ENCODE measurements at regions not wholly inside any gene's neighbourhood (a gene's known extent, or its start where the extent isn't known, plus 50 kb on each side); places are given as distances from the start of the nearest gene placed in this dataset.

DNA sequence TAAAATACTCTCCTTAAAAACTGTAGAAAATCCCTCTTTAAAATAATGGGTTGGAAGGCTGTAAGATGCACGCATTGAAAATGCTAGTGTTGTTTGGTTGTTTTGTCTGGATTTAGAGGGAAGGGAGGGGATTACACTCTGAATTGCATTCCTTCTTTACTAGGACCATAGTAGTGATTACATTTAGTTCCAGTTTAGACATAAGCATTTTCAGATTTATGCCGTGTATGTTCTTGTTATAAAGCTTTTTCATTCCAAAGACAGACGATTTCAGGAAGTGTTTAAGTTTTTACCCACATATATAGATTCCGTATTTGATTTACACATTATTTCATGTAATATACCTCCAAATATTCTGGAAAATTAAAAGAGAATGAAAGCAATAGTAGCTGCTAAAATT is 538.4 kb downstream of the PTPRC start:
- TF ChIP-seq EZH2phosphoT487 (conservative IDR thresholded peaks at IDR 0.05; ENCODE audit: low read length): no peak
- TF ChIP-seq, protein P1, sequence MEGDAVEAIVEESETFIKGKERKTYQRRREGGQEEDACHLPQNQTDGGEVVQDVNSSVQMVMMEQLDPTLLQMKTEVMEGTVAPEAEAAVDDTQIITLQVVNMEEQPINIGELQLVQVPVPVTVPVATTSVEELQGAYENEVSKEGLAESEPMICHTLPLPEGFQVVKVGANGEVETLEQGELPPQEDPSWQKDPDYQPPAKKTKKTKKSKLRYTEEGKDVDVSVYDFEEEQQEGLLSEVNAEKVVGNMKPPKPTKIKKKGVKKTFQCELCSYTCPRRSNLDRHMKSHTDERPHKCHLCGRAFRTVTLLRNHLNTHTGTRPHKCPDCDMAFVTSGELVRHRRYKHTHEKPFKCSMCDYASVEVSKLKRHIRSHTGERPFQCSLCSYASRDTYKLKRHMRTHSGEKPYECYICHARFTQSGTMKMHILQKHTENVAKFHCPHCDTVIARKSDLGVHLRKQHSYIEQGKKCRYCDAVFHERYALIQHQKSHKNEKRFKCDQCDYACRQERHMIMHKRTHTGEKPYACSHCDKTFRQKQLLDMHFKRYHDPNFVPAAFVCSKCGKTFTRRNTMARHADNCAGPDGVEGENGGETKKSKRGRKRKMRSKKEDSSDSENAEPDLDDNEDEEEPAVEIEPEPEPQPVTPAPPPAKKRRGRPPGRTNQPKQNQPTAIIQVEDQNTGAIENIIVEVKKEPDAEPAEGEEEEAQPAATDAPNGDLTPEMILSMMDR (IDR thresholded peaks at IDR 0.05; ENCODE audit: insufficient read depth, low read length, poor library complexity, severe bottlenecking): no peak
